GM21529 (cell line): ENCODE measurements at regions not wholly inside any gene's neighbourhood (a gene's known extent, or its start where the extent isn't known, plus 50 kb on each side); places are given as distances from the start of the nearest gene placed in this dataset.
"Not testable (repeated sequence)": the region's sequence is repeated elsewhere in the genome, so short reads cannot be mapped to it uniquely, and the experiment has no call there.

Experiments used
- ATAC-seq: cut with Tn5 transposase; IDR thresholded peaks from one replicate; pipeline ENCODE4 v1.9.1; 2021; ENCODE audit not compliant: unreplicated experiment

DNA sequence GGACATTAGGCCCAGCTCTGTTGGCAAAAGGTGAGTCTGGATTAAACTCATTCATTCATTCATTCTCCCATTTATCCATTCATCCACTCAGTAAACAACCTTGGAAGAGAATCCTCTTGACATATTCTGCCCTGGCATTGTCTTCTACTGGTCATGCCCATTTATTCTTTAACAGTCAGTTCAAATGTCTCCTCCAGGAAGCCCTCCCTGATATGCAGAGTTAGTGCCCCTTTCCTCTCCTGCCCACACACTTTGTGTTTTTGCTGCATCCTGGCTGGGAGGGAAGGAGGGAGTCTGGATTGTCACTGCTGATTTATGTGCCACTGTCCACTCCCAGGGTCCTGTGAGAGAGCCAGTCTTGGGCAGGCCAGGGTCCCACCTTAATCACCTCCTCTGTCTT lies 600.3 kb downstream of the MATN1 start:
- no peak for ATAC-seq

DNA sequence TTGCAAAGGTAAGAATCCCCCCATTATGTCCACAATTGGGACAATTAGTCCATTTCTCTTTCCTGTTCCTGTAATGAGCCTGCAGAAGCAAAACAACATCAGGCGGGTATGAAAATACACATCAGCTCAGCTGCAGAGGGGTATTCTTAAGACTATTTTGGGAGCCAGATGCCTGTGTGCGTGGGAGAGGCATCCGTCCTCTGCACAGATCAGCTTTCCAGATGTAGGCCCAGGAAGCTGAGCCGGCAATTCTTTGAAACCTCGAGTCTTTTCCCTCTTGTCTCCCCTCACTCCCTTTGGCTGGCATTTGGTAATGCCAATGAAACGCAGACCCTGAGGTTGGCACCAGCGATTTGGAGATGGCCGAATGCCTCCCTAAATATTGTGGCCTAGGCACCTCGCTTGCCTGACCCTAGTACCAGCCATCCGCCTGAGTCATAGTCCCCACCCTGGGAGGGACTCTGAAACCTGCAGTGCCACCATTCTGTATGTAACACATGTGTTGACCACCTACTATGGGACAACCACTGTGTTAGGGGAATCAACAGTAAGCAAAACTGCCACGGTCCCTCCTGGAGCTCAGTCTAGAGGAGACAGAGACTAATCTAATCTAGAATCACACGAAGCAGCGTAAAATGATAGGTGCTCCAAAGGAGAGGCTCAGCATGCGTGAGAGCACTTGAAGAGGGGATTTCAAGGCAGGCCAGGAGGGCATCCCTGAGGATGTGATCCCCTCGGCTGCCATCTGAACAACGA lies 603.0 kb downstream of the MATN1 start:
- no peak for ATAC-seq

DNA sequence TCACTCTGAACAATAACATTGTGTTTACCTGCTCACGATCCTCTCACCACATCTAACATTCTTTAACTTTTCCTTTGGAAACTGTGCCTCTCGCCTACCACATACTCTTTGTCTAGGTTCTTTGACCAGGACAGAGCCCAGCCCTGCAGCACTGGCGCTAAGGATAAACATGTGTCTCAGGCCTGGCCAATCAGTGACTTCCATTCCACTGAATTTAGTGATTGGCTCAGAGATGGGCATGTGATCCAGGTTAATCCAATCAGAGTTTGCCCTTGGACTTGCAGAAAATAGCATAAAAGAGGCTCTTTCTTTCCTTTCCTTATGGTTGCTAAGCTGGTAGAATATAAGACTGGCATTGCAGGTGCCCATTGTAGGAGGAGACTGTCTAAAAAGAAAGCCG lies 605.7 kb downstream of the MATN1 start:
- ATAC-seq: no peak

DNA sequence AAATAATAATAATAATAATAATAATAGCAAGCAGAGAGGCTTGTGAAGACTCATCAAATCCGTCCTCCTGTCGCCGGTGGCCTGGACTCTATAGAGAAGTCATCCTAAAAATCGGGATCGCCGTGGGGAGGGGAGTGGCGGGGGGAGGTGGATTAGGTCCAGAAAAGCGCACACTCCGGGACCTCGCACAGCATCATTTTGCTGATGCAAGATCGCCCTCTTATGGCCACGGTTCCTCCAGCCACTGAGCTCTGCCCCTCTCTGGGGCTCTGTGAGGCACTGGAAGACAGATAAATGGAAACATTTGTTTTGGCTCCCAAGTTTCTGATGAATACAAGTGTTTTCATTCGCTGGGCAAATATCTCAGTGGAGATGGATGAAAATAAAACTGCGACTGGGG lies 612.0 kb downstream of the MATN1 start:
- no peak for ATAC-seq

DNA sequence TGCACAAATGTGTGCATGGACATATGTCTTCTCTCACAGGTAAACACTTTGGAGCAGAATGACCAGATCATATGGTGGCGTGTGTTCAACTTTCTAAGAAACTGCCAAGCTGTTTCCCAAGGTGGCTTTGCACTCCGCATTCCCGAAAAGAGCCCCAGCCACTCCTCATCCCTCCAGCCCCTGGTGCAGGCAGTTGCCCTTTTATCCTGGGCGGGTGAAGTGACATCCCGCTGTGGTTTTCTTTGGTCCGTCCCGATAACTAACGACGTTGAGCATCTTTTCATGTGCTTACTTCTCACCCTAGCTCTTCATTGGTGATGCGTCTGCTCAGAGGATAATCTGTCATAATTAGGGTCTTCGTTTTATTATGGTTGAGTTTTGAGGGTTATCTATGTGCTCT lies 612.5 kb downstream of the MATN1 start:
- ATAC-seq: no peak

DNA sequence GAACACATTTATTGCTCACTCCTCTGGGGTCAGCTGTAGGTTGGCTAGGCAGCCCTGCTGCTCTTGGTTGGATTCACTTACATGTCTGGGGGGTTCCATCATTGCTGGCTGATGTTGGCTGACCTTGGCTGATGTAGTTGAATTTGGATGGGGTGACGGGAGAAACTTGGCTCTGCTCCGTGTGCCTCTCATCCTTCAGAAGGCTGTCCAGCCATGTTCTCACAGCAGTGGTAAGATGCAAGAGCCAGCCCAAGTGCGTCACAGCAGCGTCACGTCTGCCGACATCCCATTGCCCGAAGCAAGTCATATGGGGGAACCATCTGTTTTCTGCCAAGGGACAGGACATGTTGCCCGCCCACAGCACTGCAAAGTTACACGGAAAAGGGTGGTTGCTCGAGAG lies 613.5 kb downstream of the MATN1 start:
- no peak for ATAC-seq

DNA sequence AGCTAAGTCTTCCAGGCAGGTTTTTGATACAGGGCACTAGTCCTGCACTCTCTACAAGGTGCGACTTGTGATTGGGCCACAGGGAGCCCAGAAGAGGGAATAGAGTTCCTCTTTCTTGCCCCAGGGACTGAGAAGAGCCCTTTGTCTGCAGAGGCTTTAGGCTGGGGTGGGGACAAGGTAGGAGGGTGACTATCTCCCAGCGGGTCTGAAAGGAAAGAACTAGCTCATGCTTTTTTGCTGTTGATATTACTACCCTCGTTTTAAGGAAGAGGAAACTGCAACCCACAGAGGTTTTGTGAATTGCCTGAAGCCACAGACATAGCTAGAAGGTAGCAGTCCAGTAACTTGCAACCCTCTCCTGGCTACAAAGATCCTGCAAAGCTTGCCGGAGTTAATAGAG lies 615.2 kb downstream of the MATN1 start:
- no peak for ATAC-seq

DNA sequence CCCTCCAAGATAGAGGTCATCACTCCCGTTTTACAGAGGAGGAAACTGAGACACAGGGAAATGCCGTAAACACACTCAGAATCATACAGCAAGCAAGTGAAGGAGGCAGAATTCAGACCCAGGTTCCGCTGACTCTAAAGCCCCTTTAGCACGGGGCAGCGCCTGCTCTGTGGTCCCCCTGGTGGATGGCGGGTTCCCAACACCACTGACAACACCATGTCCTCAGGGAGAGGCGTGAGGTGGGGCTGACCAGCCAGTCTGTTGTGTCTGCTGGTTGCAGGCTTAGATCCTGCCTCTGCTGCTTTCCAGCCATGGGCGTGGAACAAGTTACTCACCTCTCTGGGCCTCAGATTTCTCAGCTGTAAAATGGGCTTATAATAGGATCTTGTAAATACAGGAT lies 617.3 kb downstream of the MATN1 start:
- ATAC-seq: no peak

DNA sequence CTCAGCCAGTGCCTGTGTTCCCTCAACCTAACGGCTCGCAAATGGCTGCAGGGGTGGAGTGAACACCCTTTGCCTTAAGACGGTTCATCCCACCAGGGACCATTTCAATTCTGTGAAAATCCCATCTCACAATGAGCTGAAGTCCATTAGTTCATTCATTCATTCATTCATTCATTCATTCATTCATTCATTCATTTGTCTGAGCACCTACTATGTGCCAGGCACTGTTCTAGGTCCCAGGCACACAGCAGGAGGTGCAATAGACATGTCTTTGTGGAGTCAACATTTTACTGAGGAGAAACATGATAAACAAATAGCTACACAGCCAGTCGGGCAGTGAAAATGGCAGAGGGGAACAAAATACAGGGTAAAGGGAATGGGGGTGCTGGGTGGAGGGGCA lies 618.8 kb downstream of the MATN1 start:
- ATAC-seq: no peak

DNA sequence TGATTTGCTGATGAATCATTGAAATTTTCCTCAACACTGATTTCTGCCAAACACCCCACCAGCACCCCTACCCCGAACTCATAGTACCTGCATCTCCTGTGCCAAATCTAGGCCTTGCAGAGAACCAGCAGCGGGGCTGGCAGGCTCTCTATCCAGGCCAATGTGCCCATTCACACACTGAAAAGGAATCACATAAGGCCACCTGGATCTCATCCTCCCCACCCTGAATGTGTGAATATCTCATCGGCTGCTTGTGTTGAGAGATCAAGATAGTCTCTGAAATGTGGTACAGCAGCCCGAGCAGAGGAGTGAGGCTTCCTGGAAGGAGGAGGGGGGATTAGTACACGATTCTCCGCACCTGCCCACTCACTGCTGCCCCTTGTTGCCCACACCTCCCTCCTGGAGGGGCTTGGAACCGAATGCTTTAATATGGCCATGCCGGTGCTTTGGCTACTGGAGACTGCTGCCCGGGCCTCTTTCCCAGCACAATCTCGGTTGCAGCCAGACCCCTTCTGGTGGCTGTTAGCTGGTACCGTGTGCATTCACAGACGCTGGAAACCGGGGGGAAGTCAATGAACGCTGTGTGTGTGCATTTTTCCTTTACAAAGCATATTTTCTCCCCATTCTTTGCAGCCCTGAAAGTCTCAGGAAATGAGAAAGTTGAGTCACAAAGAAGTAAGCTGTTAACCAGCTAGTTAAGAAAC lies 619.5 kb downstream of the MATN1 start:
- no peak for ATAC-seq

DNA sequence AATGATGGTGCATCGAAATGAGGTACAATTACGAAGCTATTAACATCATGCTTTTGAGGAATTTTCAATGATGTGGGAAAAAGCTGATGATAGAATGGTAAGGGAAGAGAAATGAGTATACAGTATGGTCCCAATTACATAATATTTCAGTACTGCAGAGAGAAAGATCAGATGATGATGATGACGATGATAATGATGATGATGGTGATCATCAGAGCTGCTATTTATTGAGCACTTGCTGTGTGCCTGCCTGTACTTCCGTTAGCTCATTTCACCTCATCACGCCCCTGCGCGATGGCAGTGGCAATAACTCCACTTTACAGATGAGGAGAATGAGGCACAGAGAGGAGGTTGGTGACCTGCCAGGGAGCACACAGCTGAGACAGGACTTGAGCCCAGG lies 620.8 kb downstream of the MATN1 start:
- ATAC-seq: no peak

DNA sequence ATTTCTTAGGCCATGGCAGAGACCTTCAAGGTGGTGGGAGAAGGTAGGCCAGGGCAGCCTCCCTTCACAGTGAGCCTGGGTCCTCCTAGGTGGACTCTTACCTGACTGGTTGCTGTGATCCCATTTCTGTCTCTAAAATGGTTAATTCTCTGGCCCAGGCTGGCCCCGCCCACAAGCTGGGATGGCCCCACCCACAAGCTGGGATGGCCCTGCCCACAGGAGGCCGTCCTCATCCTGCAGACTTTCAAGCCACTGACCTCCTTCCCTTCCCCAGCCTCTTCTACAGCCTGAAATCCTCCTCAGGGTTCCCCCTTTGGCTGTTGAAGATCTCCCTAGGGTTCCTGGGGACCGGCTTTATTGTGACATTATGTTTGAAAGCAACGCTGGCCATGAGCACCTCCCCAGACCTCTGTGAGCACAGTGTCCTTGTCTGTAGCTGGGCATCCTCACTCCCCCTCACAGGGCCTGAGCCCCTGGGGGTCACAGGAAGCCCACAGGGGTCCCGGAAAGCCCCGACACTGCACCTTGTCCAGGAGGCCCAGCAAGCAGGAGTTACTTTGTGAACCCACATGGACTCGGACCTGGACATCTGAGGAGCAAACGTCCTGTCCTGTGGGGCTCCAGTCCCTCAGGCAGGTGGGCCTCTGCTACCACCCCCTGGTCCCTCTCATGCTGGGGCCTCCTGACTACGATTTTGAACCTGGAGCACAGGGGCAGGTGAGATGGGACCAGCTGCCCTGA lies 621.7 kb downstream of the MATN1 start:
- ATAC-seq: no peak

DNA sequence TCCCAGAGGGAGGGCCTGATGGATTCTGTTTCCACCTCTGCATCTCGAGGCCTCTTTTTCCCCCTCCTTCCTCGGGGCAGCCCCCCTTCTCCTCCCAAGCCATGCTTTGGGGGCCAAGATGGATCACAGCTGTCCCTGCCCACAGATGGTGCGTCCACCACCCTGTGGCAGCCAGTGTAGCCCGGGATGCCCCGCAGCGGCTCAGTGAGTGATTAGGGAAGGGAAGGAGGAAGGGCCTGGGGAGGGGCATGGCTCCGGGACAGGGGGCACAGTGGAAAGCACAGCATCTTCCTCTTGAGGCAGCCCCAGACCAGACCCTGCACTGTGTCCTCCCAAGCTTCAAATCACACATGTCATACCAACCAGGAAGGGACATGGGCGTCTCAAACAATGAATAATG lies 622.4 kb downstream of the MATN1 start:
- no peak for ATAC-seq

DNA sequence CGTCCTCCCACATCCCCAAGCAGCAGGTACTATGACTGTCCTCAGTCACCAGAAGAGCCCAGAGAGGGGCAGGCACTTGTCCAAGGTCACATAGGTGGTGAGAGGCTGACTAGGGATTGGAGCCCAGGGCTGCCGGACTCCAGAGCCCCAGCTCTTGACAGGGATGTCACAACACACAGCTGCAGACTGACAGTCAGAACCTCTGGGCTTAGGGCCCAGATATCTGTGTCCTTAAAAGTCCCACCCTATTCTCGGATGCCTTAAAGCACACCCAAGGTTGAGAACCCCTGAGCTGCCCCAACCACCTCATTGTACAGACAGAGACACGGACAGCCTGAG lies 622.9 kb downstream of the MATN1 start:
- ATAC-seq: no peak

DNA sequence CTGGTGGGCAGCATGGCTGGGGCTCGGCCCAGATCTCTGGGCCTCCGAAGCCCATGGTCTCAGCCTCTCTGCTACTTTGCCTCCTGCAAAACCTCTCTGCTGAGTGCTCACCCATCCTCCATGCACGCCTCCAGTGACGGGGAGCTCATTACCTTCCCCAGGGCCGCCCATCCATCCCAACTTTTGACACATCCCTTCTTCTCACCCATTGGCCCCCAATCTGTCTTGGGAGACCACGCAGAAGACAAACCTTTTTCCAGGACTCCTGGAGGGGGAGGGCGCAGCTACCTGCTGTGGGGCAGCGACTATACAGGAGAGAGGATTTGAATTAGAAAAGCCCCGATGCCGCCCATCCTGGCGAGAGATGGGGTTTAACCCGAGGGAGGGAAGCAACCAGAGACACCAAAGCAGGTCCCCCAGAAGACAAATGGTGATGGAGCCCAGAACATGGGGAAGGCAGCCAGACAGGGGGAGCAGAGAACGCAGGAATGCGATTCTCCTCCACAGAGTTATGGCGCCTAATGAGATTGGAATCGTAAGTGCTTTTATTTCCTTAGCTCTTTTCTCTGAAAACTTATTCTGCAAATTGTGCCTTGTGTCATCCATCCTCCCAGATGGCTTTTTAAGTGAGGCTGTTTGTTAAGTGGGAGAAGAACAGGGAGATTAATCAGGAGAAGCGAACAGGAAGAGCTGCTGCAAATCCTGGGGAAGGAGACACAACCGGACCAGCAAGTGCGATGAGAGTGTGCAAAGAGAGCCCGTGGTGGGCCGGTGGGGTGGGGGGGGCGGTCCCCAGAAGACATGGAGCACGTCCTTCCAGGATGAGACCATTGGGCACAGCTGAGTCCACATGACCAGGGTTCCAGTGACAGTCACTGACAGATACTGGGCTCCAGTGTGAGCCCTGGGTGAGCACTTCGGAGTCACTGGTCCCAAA lies 623.5 kb downstream of the MATN1 start:
- no peak for ATAC-seq

DNA sequence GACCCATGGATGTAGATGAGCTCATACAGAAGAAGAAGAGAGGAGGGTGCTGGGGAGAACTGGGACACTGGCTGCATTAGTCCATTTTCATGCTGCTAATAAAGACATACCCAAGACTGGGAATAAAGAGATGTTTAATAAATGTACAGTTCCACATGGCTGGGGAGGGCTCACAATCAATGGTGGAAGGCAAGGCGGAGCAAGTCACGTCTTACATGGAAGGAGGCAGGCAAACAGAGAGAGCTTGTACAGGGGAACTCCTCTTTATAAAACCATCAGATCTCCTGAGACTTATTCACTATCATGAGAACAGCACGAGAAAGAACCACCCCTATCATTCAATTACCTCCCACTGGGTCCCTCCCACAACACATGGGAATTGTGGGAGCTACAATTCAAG lies 625.5 kb downstream of the MATN1 start:
- not testable (repeated sequence) for ATAC-seq

DNA sequence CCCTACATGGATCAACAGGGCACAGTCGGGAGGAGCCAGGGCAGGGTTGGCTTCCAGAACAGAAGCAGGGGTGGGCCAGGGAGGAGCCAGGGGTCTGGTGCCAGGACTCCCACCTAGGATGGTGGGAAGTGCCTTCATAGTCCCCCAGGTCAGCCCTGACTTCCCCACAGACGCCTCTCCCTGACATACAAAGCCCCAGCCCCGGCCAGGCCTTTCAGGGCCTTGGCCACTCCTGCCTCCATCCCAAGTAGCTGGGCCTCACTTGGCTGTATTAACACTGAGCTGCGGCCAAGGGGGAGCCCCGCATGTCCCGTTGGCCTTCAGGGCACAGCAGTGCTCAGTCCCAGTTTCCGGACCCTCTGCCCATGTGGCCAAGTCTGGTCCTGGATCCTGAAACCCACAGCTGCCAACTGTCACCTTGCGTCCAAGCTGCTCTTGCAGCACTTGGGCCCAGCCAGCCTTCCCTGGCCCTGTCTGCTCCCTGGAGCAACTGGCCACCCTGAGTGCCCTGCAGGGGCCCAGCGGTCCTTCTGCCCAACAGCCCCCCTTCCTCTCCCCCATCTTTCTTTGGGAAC lies 627.8 kb downstream of the MATN1 start:
- ATAC-seq: no peak

DNA sequence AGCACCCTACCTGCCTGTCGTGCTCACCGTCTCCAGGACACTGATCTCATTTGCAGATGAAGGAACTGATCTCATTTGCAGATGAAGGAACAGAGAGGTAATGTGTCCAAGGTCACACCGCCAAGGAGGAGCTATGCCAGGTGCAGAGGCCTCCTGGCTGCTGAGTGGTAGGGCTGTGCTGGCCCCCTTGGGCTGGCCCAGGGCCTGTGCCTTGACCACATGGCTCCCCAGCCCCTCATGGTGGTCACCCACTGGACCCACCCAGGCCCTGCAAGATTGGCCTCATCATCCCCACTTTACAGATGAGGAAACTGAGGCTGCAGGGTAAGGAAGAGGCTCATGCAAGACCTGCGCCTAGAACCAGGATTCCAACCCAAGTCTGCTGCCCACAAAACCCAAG lies 628.3 kb downstream of the MATN1 start:
- ATAC-seq: no peak

DNA sequence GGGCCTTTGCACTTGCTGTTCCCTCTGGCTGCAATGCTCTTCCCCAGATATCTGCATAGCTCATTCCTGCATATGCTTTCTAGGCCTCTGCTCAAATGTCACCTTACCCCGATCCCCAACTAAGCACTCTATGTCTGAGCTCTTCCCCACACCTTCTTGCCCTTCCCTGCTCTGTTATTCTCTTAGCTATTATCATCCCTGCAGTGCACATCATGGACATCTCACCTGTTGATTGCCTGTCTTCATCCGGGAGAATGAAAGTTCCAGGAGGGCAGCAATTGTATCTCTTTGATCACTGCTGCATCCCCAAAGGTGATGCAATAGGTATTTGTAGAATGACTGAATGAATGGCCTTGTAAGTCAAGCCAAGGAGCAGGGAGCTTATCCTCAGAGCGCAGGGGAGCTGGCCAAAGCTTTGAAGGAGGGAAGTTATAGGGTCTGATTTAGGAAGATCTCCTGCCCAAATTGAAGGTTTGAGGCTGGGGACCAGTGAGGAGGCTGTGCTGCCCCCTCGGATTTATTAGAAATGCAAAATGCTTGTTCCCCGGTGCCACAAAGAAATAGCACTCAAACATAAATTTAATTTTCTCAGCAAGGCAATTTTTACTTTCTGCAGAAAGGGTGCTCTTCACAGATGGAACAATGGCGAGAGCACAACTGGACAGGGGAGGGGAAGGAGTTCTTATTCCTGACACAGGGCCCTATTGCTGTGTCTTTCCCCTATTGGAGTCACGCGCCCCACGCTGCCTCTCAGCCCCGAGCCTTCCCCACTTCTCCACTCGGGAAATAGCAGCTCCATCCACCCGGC lies 631.1 kb downstream of the MATN1 start:
- no peak for ATAC-seq
